ENCODE measurements at regions not wholly inside any gene's neighbourhood (a gene's known extent, or its start where the extent isn't known, plus 50 kb on each side); places are given as distances from the start of the nearest gene placed in this dataset.

- Histone ChIP-seq H3K27me3 (no peaks in the 10 kb centered on the region), H3K4me3 (no peak overlapping the region), H3K27ac (no peak overlapping the region), H3K36me3 (peaks cover 3% of the 10 kb centered on the region), H3K4me1 (peaks cover 20% of the 10 kb centered on the region), H3K9me3 (no peaks in the 10 kb centered on the region)
- DNase-seq: no peak
- intact Hi-C loops (cut with DNase I): no loop called here
- ATAC-seq: no peak
- no peak for TF ChIP-seq CTCF (IDR thresholded peaks at IDR 0.05)
Observed at GRCh38 chr16:27726621-27727261, 176.8 kb downstream of the KATNIP start.

- Histone ChIP-seq H3K27ac (no peak overlapping the region), H3K4me3 (no peak overlapping the region), H3K9me3 (no peaks in the 10 kb centered on the region), H3K4me1 (peaks cover 20% of the 10 kb centered on the region), H3K27me3 (no peaks in the 10 kb centered on the region), H3K36me3 (peaks cover 3% of the 10 kb centered on the region)
- no peak for DNase-seq
- intact Hi-C loops (cut with DNase I): no loop called here
- no peak for ATAC-seq
- no peak for TF ChIP-seq CTCF (IDR thresholded peaks at IDR 0.05)
Observed at GRCh38 chr16:27727941-27728340, 178.0 kb downstream of the KATNIP start.

GRCh38 chr16:27728691-27729090 is 178.7 kb downstream of the KATNIP start:
- TF ChIP-seq CTCF (IDR thresholded peaks at IDR 0.05): no peak
- Histone ChIP-seq H3K4me1 (peaks cover 19% of the 10 kb centered on the region), H3K9me3 (no peaks in the 10 kb centered on the region), H3K27ac (no peak overlapping the region), H3K4me3 (no peak overlapping the region), H3K27me3 (no peaks in the 10 kb centered on the region), H3K36me3 (peaks cover 3% of the 10 kb centered on the region)
- ATAC-seq (no peak), DNase-seq (no peak)
- intact Hi-C loops (cut with DNase I): no loop called here

GRCh38 chr16:27729516-27730304 is 179.8 kb downstream of the KATNIP start:
- Histone ChIP-seq H3K27ac (no peak overlapping the region), H3K9me3 (no peaks in the 10 kb centered on the region), H3K4me1 (peaks cover 11% of the 10 kb centered on the region), H3K36me3 (peaks cover 3% of the 10 kb centered on the region), H3K27me3 (no peaks in the 10 kb centered on the region), H3K4me3 (no peak overlapping the region)
- TF ChIP-seq CTCF (IDR thresholded peaks at IDR 0.05): no peak
- intact Hi-C loops (cut with DNase I): no loop called here
- ATAC-seq (peak; percentile 90), DNase-seq (no peak)

GRCh38 chr16:27730661-27731210 is 180.8 kb downstream of the KATNIP start:
- Histone ChIP-seq H3K4me3 (no peak overlapping the region), H3K9me3 (no peaks in the 10 kb centered on the region), H3K36me3 (peaks cover 3% of the 10 kb centered on the region), H3K4me1 (peaks cover 9% of the 10 kb centered on the region), H3K27ac (no peak overlapping the region), H3K27me3 (no peaks in the 10 kb centered on the region)
- no peak for ATAC-seq
- no peak for TF ChIP-seq CTCF (IDR thresholded peaks at IDR 0.05)
- no peak for DNase-seq
- intact Hi-C loops (cut with DNase I): no loop called here
